Superior temporal gyrus (tissue), 1 donor: ENCODE measurements at regions not wholly inside any gene's neighbourhood (a gene's known extent, or its start where the extent isn't known, plus 50 kb on each side); places are given as distances from the start of the nearest gene placed in this dataset.

Experiments used
- DNase-seq: peaks from one replicate; pipeline ENCODE4 v3.0.0-alpha.2; 2016; ENCODE audit errors: extremely low spot score

GRCh38 chr5:73311291-73312110 is 137.1 kb downstream of the FOXD1 start:
- DNase-seq, result no peak

- DNase-seq, result no peak
Measured at GRCh38 chr5:73307645-73308355, 134.8 kb downstream of the TMEM174 start.

GRCh38 chr5:73306741-73307275 is 133.8 kb downstream of the TMEM174 start:
- DNase-seq, result no peak

GRCh38 chr5:73306078-73306719 is 133.2 kb downstream of the TMEM174 start:
- no peak for DNase-seq

GRCh38 chr5:73305386-73305785 is 132.4 kb downstream of the TMEM174 start:
- DNase-seq, result no peak

- no peak for DNase-seq
Measured at GRCh38 chr5:73304381-73304780, 131.4 kb downstream of the TMEM174 start.

- DNase-seq, result no peak
Measured at GRCh38 chr5:73303148-73304079, 130.4 kb downstream of the TMEM174 start.

GRCh38 chr5:73302797-73303147 is 129.8 kb downstream of the TMEM174 start:
- DNase-seq, result no peak

- no peak for DNase-seq
Measured at GRCh38 chr5:73301208-73301901, 128.4 kb downstream of the TMEM174 start.

- DNase-seq, result no peak
Measured at GRCh38 chr5:73300337-73301207, 127.6 kb downstream of the TMEM174 start.

- no peak for DNase-seq
Measured at GRCh38 chr5:73299665-73300336, 126.8 kb downstream of the TMEM174 start.

- DNase-seq, result no peak
Measured at GRCh38 chr5:73298772-73299630, 126.0 kb downstream of the TMEM174 start.

- no peak for DNase-seq
Measured at GRCh38 chr5:73298251-73298771, 125.3 kb downstream of the TMEM174 start.

GRCh38 chr5:73297430-73297829 is 124.4 kb downstream of the TMEM174 start:
- DNase-seq, result no peak

GRCh38 chr5:73296772-73297171 is 123.8 kb downstream of the TMEM174 start:
- no peak for DNase-seq

GRCh38 chr5:73295921-73296320 is 122.9 kb downstream of the TMEM174 start:
- no peak for DNase-seq

GRCh38 chr5:73295447-73295846 is 122.5 kb downstream of the TMEM174 start:
- no peak for DNase-seq
